Panc1 (cell line): ENCODE measurements at regions not wholly inside any gene's neighbourhood (a gene's known extent, or its start where the extent isn't known, plus 50 kb on each side); places are given as distances from the start of the nearest gene placed in this dataset.

Source experiments
- ATAC-seq: fragments of 200-7000 bp; cut with Tn5 transposase; 2 replicates; pipeline ENCODE4 v1.9.1; 2020; ENCODE audit warnings: mild to moderate bottlenecking, moderate library complexity
- BruUV-seq: library from RNA; stranded (reverse); fragments of 400-500 nt; replicated peaks from 2 replicates; lab custom pipeline; 2021; lab: Mats Ljungman, UMichigan
- CTCF ChIA-PET: fragments of 300-600 bp; sonication (Branson Sonifier 250); formaldehyde crosslinking; loops from one replicate; lab custom pipeline; 2022; ENCODE audit warnings: antibody characterized with exemption; lab: Charles Lee
- POLR2A ChIA-PET: fragments of 300-600 bp; sonication (Branson Sonifier 250); formaldehyde crosslinking; loops from one replicate; lab custom pipeline; 2022; ENCODE audit warnings: antibody characterized with exemption; lab: Charles Lee
- DNase-seq: peaks from one replicate; pipeline ENCODE4 v3.0.0-alpha.2; 2010; ENCODE audit warnings: low read depth, low spot score
- H3K27ac ChIP-seq: 2 replicates; pipeline ENCODE4 v1.5.1; 2011; ENCODE audit warnings: mild to moderate bottlenecking, low read length, inconsistent platforms
- H3K27me3 ChIP-seq: fragments of 200-500 bp; sonication (Bioruptor generic); 2 replicates; pipeline ENCODE4 v1.6.0; 2014; ENCODE audit warnings: low read length, inconsistent platforms; ENCODE audit not compliant: control insufficient read depth, insufficient read depth
- H3K36me3 ChIP-seq: fragments of 200-500 bp; sonication (Bioruptor generic); 2 replicates; pipeline ENCODE4 v1.5.1; 2014; ENCODE audit warnings: inconsistent platforms, mild to moderate bottlenecking, low read length, moderate library complexity; ENCODE audit not compliant: control insufficient read depth, insufficient read depth
- H3K4me1 ChIP-seq: 2 replicates; pipeline ENCODE4 v1.5.1; 2011; ENCODE audit warnings: inconsistent platforms, mild to moderate bottlenecking, low read length, moderate library complexity; ENCODE audit not compliant: control insufficient read depth, insufficient read depth
- H3K4me3 ChIP-seq, 2 experiments: 2 replicates each; pipeline ENCODE4 v1.5.1; 2011 to 2012; ENCODE audit warnings: low read depth in 2 of 2, low read length in 2 of 2, mild to moderate bottlenecking in 2 of 2, inconsistent platforms in 1 of 2, moderate library complexity in 1 of 2
- H3K9me3 ChIP-seq: fragments of 200-500 bp; sonication (Bioruptor generic); 2 replicates; pipeline ENCODE4 v1.5.1; 2014; ENCODE audit warnings: low read depth, mild to moderate bottlenecking, inconsistent platforms, low read length, moderate library complexity; ENCODE audit not compliant: control insufficient read depth, insufficient read depth
- CTCF ChIP-seq: fragments of 450-650 bp; IDR thresholded peaks from 2 replicates; pipeline ENCODE4 v1.5.1; 2017; ENCODE audit warnings: mild to moderate bottlenecking
- POLR2AphosphoS5 ChIP-seq: IDR thresholded peaks from 2 replicates; pipeline ENCODE4 v1.6.1; 2012; ENCODE audit warnings: mild to moderate bottlenecking, low read depth, low read length, moderate library complexity
- REST ChIP-seq, 2 experiments: IDR thresholded peaks; 2 replicates each; pipeline ENCODE4 v1.6.1; 2011 to 2012; ENCODE audit warnings: low read depth in 2 of 2, control low read depth in 1 of 2, low read length in 1 of 2, mild to moderate bottlenecking in 1 of 2, moderate library complexity in 1 of 2; ENCODE audit not compliant: insufficient read depth in 1 of 2
- SIN3A ChIP-seq: IDR thresholded peaks from 2 replicates; pipeline ENCODE4 v1.6.1; 2012; ENCODE audit warnings: low read depth, mild to moderate bottlenecking, low read length, moderate library complexity, borderline replicate concordance; ENCODE audit not compliant: insufficient read depth
- TCF7L2 ChIP-seq: IDR thresholded peaks from 2 replicates; pipeline ENCODE4 v1.6.1; 2011; ENCODE audit warnings: mild to moderate bottlenecking, low read depth, low read length, inconsistent platforms
- in situ Hi-C: cut with HindIII; loops from 2 replicates; pipeline ENCODE4 v1.10.0; 2016; ENCODE audit warnings: low sequenced_read_pairs, low pct_unique_long_range_greater_than_20kb
- intact Hi-C: fragments of 100-400 bp; cut with micrococcal nuclease; formaldehyde crosslinking; loops from one replicate; pipeline ENCODE4 v1.10.0; 2022; ENCODE audit not compliant: unreplicated experiment

- Histone ChIP-seq H3K4me1 (peaks cover 3% of the 10 kb centered on the region; the same call in 1 of the 2 replicates), H3K4me3 (no peak overlapping the region), H3K27ac (no peak overlapping the region), H3K27me3 (0 out of 2 replicates have a peak, but pooled peaks cover 2% of the 10 kb centered on the region), H3K9me3 (no peaks in the 10 kb centered on the region), H3K36me3 (no peaks in the 10 kb centered on the region)
- intact Hi-C loops, result no loop called here
- POLR2A ChIA-PET, result no interaction called here
- no peak for TF ChIP-seq POLR2AphosphoS5
- no peak for TF ChIP-seq TCF7L2
- TF ChIP-seq REST (IDR thresholded peaks at IDR 0.05; ENCODE audit: insufficient read depth in 1 of 2, low read depth in 2 of 2, low read length in 1 of 2), result no peak
- TF ChIP-seq CTCF, result no peak
- no peak for TF ChIP-seq SIN3A
- ATAC-seq (0 out of 2 replicates have a peak, but pooled peaks have one; percentile 58), DNase-seq (no peak)
- in situ Hi-C loops, result no loop called here
- CTCF ChIA-PET, result no interaction called here
- BruUV-seq, result no TSS peak
Observed at GRCh38 chr6:90648873-90649272, 62.0 kb upstream of the MAP3K7 start.

GRCh38 chr6:90646940-90647339 lies 60.1 kb upstream of the MAP3K7 start:
- no peak for DNase-seq
- TF ChIP-seq CTCF (no peak), TCF7L2 (no peak), REST (IDR thresholded peaks at IDR 0.05; ENCODE audit: insufficient read depth in 1 of 2, low read depth in 2 of 2, low read length in 1 of 2) (no peak), POLR2AphosphoS5 (no peak), SIN3A (no peak)
- ATAC-seq, result no peak
- H3K27me3 ChIP-seq, result 0 out of 2 replicates have a peak, but pooled peaks cover 2% of the 10 kb centered on the region
- POLR2A ChIA-PET, result no interaction called here
- BruUV-seq, result no TSS peak
- in situ Hi-C loops (no loop called here), intact Hi-C loops (no loop called here)
- no peak overlapping the region for H3K4me3 ChIP-seq
- no peaks in the 10 kb centered on the region for H3K9me3 ChIP-seq
- CTCF ChIA-PET, result no interaction called here
- H3K36me3 ChIP-seq, result no peaks in the 10 kb centered on the region
- no peak overlapping the region for H3K27ac ChIP-seq
- H3K4me1 ChIP-seq, result peaks cover 3% of the 10 kb centered on the region; the same call in 1 of the 2 replicates
